AG09309 (cell line): ENCODE measurements at regions not wholly inside any gene's neighbourhood (a gene's known extent, or its start where the extent isn't known, plus 50 kb on each side); places are given as distances from the start of the nearest gene placed in this dataset.

Experiments used
- DNase-seq: peaks from one replicate; pipeline ENCODE4 v3.0.0-alpha.2; 2010; ENCODE audit warnings: low read depth
- H3K4me3 ChIP-seq: 2 replicates; pipeline ENCODE4 v1.5.1; 2011; ENCODE audit warnings: mild to moderate bottlenecking, low read depth, low read length, moderate library complexity; ENCODE audit not compliant: control insufficient read depth
- CTCF ChIP-seq: IDR thresholded peaks from 2 replicates; pipeline ENCODE4 v1.5.1; 2011; ENCODE audit warnings: mild to moderate bottlenecking, low read depth, low read length, inconsistent platforms; ENCODE audit not compliant: insufficient read depth, control insufficient read depth; ENCODE audit errors: missing control alignments

- no peak overlapping the region for H3K4me3 ChIP-seq
- DNase-seq: no peak
- TF ChIP-seq CTCF: no peak
Observed at GRCh38 chr6:92587525-92587924, 831.8 kb downstream of the EPHA7 start.

- DNase-seq: no peak
- no peak for TF ChIP-seq CTCF
Observed at GRCh38 chr6:92586236-92586977, 833.0 kb downstream of the EPHA7 start.

GRCh38 chr6:92582211-92582610 is 837.1 kb downstream of the EPHA7 start:
- H3K4me3 ChIP-seq: no peak overlapping the region

More at GRCh38 chr6:92586236-92586977, 833.0 kb downstream of the EPHA7 start:
- H3K4me3 ChIP-seq: no peak overlapping the region

GRCh38 chr6:92577077-92577719 is 842.2 kb downstream of the EPHA7 start:
- H3K4me3 ChIP-seq: no peak overlapping the region
- TF ChIP-seq CTCF: no peak
- DNase-seq: no peak

More at GRCh38 chr6:92582211-92582610, 837.1 kb downstream of the EPHA7 start:
- no peak for DNase-seq
- no peak for TF ChIP-seq CTCF

- TF ChIP-seq CTCF: no peak
- no peak overlapping the region for H3K4me3 ChIP-seq
- no peak for DNase-seq
Observed at GRCh38 chr6:92568541-92568940, 850.8 kb downstream of the EPHA7 start.

- TF ChIP-seq CTCF: no peak
- no peak overlapping the region for H3K4me3 ChIP-seq
- no peak for DNase-seq
Observed at GRCh38 chr6:92566632-92567031, 852.7 kb downstream of the EPHA7 start.
